ENCODE measurements at regions not wholly inside any gene's neighbourhood (a gene's known extent, or its start where the extent isn't known, plus 50 kb on each side); places are given as distances from the start of the nearest gene placed in this dataset.

DNA sequence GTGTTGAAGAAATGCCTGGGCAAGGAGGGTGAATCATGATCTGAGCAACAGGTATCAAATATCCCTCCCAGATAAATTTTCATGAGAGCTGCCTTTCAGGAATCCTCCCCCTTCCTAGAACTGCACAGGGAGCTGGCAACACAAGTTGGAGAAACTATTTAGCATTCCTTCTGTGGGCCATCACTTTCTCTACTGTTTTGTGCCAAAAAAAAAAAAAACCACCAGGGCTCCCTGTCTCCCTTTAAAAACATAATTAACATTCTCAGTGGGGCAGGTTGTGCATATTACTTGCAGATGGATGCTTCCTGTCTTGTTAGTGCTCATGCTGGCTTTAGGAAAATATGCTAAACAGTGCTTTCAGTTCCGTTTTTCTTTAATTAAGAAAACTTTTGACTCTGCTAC, 234.9 kb upstream of the LMCD1 start:
- TF ChIP-seq PAX5 (IDR thresholded peaks at IDR 0.05; ENCODE audit: insufficient read depth, low read length, severe bottlenecking) (no peak), POLR2A (IDR thresholded peaks at IDR 0.05; ENCODE audit: low read depth, low read length) (no peak), POLR2AphosphoS5 (IDR thresholded peaks at IDR 0.05; ENCODE audit: low read depth, low read length) (no peak), TAF1 (IDR thresholded peaks at IDR 0.05; ENCODE audit: low read depth, low read length) (no peak), SPI1 (IDR thresholded peaks at IDR 0.05; ENCODE audit: low read depth, low read length) (peak; percentile 80), POU2F2 (IDR thresholded peaks at IDR 0.05; ENCODE audit: low read depth, low read length) (no peak)

Data from GM12891 (cell line).